ENCODE measurements at regions not wholly inside any gene's neighbourhood (a gene's known extent, or its start where the extent isn't known, plus 50 kb on each side); places are given as distances from the start of the nearest gene placed in this dataset.
A peak's percentile ranks its signal among the peaks of the same experiment; 100 is the strongest.

DNA sequence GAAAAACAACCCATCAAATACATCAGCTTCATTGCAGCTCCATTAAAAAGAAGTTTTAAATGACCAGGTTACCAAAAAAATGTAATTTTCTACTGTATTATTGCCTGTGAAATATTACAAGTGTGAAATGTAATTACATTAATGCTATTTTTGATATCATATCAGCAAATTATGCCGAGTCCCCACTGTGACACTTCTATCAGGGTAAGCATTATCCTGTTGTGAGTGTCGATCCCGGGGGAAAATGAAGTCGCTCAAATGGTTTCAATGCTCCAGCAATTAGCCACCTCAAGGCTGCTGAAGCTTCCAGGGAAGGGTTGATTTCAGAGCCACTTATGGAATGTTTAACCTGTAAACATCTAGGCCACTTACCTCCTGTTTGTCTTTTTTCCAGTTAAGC is 70.4 kb downstream of the RCN1 start:
- DNase-seq = no peak

GRCh38 chr11:32162351-32162750 is 71.5 kb downstream of the RCN1 start:
- DNase-seq = no peak

GRCh38 chr11:32162906-32163305 is 72.0 kb downstream of the RCN1 start:
- no peak for DNase-seq

GRCh38 chr11:32163557-32163956 is 72.7 kb downstream of the RCN1 start:
- DNase-seq = no peak

DNA sequence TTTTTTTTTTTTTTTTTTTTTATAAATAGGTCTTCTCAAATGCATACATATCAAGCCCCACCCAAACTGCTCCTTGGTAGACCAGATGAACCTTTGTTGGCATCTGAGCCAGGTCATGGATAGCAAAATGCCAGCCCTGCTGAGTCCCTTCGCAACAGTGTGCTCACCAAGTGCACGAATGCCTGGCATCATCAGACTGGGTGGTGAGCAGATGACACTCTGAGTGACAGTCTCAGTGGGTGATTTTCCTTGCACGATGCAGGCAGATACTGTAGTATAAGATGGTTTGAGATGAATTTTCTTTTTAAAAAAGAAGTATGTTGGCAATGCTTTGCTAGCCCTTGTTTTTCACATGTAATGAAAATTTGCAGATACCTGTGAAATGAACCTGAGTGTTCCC is 74.0 kb downstream of the RCN1 start:
- no peak for DNase-seq

GRCh38 chr11:32168924-32169323 is 78.0 kb downstream of the RCN1 start:
- DNase-seq = no peak

- no peak for DNase-seq
Measured at GRCh38 chr11:32171445-32171844, 80.6 kb downstream of the RCN1 start.

DNA sequence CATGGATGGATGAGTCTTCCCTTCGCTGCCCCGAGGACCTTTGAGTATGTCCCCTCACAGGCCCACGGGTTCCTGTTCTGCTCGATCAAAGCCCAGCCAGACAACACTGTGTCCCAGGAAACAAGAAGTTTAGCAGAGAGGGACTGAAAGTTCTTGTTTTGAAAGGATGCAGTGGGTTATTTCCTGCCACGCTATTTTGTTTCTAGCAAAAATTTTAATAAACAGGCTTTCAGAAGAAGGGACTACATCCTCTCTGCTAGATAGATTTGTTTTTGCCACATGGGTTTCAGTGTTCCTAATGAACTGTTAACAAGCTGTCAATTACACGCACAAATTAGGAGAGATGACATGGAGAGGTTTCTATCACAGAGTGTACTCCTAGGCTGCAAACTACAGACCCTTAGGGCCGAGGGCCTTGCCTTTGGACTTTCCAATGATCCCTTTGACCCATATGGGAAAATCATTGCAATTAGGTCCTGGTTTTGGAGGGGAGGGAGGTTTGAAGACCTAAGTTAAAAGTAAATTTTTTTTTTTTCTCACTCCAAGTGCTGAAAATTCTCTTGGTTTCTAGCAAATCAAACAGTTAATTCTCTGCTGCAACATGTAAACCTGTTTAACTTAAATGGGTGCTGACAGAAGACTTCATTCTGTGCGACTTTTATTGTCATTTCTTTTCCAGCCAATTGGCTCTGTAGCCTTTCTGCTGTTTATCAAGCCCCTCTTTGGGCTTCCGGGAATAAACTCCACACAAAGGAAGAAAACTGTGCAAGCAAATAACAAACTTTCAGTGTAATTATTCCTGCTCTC is 81.4 kb downstream of the RCN1 start:
- no peak for DNase-seq

GRCh38 chr11:32172848-32173834 is 82.3 kb downstream of the RCN1 start:
- peak; percentile 4 to 8 for DNase-seq

DNA sequence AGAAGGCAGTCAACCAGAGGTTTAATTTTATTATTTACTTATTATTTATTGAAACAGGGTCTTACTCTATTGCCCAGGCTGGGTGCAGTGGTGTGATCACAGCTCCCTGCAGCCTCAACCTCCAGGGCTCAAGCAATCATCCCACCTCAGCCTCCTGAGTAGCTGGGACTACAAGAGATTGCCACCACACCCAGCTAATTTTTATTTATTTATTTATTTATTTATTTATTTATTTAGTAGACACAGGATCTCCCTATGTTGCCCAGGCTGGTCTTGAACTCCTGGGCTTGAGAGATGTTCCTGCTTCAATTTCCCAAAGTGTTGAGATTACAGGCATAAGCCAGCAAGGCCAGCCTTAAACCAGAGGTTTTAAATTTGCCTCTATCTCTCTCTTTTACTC is 83.1 kb downstream of the RCN1 start:
- no peak for DNase-seq

DNA sequence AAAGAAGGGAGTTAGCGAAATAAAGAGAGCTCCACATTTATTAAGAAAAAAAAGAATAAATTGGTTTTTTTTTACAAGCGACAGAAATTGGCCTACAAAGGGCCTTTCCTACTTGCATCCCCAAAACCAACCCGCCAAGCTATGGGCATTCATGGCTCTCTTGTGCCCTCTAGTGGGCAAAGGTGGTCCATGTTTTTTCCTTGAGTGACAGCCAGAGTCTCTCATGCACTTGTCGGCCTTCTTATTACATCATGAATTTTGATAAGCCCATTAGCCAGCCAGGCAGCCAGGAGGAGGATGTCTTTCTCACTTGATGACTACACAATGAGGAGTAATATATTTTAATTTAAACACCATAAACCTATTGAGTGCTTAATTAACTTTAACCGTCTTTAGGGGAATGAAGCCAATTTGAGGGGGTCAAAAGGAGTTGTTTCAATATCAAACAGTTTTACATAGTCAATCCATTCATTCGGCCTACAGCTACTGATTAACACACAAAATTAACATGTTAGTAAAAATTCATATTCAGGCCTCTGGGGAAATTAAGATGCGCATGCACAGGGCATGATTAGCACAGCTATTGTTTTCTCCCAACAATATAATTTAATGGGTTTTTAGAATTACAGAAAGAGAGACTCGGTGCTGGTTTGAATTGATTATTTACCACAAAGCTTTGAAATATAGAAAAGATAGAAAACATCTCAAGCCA is 85.5 kb downstream of the RCN1 start:
- peak; percentile 70 to 83 for DNase-seq

DNA sequence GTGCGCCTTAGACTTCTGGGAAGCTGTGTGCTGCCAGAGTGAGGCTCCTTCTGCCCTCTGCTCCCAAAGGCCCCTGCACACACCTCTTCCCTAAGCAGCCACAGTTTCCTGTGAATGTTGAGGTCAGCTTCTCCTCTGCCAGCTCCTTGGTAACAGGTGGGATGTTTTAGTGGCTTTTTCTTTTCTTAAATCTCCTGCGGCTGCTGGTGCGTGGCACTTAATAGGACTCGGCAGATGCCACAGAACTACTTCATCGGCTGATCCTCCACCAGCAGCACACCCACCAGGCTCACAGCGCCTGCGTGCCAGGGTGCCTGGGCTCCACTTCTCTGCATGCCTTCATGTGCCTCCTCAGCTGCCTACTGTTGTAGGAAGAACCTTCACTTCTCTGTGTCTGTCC is 87.8 kb downstream of the RCN1 start:
- DNase-seq = no peak

- no peak for DNase-seq
Measured at GRCh38 chr11:32183512-32183911, 92.6 kb downstream of the RCN1 start.

DNA sequence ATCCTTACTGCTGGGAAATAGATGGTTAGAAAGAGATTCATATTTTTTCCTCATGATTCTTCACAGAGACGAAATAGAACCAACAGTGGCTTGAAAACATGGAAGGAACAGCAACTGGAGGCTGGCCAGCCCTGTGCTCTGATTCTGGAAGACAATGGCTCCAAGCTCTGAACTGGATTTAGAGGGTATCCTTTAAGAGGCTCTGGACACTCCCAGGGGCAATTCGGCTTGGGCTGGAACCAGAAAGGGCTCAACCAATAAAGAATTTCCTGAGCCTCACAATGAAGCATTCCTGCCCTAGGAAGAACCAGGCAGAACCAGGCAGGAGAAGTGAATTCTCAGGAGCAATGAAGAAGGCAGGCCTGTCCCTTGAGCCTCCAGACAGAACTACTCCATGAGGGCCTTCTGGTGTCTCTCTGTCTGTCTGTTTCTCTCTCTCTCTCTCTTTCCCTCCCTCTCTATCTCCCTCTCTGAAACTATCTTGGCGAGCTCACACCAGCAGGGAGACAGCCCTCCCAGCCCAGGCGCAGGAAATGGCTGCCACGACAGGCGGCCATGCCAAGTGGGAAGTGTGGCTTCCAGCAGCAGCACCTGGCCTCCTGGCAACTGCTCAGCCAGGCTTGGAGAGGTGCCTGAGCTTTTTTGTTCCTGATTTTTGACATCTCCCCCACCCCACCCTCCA is 93.3 kb downstream of the RCN1 start:
- DNase-seq = no peak

DNA sequence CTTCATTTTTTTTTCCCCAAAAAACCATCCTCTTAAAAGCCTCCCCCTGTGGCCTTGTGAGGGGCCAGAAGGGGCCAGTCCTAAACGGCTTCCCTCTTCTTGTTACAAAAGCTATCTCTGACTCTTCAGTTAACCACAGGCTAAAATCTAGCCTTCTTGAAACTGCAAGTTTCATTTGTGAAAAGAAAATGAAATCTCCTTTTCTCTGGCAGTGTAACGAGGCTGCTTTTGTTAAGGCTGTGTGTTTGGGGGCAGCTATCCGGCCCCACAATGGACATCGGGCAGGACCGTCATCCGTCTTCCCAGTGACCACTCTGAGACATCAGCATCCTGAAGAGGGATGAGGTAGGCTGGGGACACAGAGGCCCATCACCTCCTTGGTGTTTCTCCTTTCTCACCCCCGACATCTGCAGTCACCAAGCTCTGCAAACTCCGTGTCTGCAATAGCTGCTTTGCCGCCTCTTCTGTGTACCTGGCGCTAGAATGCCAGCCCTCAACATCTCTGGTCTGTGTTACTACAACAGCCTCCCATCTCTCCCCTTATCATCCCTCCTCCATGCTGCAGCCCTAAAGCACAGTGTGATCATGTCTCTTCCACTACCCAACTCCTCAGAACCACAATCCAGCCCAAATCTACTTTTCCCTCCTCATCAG is 94.0 kb downstream of the RCN1 start:
- DNase-seq = no peak

DNA sequence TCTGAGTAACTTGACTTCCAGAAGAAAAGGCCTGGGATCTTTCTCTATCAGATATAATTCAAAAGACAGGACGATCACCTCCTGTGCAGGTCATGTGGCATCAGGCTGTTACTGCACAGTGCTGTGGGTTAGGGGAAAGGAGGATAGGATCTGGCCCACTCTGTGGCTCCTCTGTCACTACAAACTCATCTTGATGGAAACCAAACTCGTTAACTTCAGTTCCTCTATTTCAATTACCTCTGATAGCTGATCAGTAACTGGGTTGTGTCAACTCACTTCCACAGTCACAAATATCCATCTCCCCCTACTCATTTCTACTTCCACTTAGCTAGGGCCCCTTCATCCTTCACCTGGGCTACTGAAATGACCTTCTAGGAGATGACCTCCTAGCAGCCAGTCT is 95.2 kb downstream of the RCN1 start:
- no peak for DNase-seq

DNA sequence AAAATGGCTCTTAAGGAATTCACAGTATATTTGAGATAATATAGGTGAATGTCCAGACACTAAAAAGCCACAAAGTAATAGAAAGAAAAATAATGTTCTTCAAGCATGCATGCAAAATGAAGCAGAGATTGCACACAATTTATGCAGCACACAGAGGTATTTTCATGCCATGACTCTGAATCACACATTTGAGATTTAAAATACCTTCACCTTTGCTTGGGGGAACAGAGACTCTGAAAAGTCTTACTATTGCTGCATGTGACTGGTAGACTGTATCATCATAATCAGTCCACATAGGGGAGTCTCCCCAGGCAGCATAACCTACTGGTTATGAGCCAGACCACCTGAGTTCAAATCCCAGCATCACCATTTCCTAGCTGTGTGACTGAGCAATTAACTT is 96.2 kb downstream of the RCN1 start:
- DNase-seq = no peak

DNA sequence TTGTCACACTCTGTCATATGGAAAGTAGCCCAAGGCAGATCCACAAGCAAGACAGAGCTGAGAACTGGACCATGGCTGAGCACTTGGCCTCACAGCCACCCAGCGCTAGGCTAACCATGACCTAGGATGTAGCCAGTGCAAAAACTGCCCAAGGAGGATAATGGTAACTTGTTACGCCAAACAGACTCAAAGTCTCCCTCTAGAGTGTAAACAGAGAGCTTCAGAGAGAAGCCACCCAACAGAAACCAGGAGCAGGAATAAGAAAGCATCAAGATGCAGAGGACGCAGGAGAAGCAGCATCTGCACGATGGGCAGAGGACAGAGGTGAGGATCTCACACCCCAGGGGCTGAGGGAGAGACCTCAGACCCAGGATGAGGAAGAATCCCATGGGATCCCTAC is 97.9 kb downstream of the RCN1 start:
- DNase-seq = no peak

DNA sequence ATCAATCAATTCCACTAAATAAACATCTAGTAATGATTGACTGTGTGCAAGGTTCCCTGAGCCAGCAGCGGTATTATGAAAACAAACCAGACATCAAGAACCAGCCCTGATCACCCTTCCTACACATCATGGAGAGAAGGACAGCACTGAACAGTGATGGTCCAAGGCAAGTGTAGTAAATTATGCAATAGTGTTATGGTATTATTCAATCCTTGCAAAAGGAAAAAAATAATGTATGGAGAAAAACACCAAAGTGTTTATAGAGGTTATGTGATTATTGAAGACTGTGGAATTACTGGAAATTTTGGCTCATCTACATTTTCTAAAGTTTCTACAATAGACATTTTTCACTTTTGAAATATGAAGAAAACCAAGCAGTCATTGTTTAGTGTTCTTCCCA is 105.3 kb downstream of the RCN1 start:
- no peak for DNase-seq

- no peak for DNase-seq
Measured at GRCh38 chr11:32198053-32198452, 107.2 kb downstream of the RCN1 start.

- DNase-seq = no peak
Measured at GRCh38 chr11:32200136-32200847, 109.4 kb downstream of the RCN1 start.

DNA sequence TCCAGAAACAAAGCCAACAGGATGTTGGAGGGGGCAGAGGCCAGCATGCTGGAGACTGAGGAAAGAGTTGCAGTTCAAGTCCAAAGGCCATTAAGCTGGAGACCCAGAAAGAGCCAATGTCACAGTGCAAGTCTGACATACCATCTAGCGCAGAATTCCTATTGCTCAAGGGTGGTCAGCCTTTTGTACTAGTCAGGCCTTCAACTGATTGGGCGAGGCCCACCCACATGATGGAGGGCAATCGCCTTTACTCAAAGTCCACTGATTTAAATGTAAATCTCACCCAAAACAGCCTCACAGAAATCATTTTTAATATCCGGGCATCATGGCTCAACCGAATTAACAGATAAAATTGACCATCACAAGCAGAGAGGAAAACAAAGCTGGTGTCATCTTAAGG is 113.9 kb downstream of the RCN1 start:
- no peak for DNase-seq
